Smooth muscle cell (in vitro differentiated cells): ENCODE measurements at regions not wholly inside any gene's neighbourhood (a gene's known extent, or its start where the extent isn't known, plus 50 kb on each side); places are given as distances from the start of the nearest gene placed in this dataset.

Experiments used
- DNase-seq: peaks from one replicate; lab custom pipeline; 2025; ENCODE audit not compliant: unreplicated experiment; lab: John Stamatoyannopoulos, UW
- H2AFZ ChIP-seq: fragments of 200-600 bp; sonication (generic); 2 replicates; pipeline ENCODE4 v1.6.0; 2016; ENCODE audit warnings: antibody characterized with exemption, low read depth, mild to moderate bottlenecking
- H3F3A ChIP-seq: fragments of 200-600 bp; sonication (generic); 2 replicates; pipeline ENCODE4 v1.6.0; 2017; ENCODE audit warnings: antibody characterized with exemption, low read depth
- H3K27ac ChIP-seq: fragments of 200-600 bp; sonication (generic); 2 replicates; pipeline ENCODE4 v1.5.1; 2016; ENCODE audit warnings: low read depth, mild to moderate bottlenecking
- H3K27me3 ChIP-seq: fragments of 200-600 bp; sonication (generic); 2 replicates; pipeline ENCODE4 v1.6.1; 2016; ENCODE audit warnings: low read depth, mild to moderate bottlenecking
- H3K36me3 ChIP-seq: fragments of 200-600 bp; sonication (generic); 2 replicates; pipeline ENCODE4 v1.5.1; 2016; ENCODE audit warnings: low read depth
- H3K4me1 ChIP-seq: fragments of 200-600 bp; sonication (generic); 2 replicates; pipeline ENCODE4 v1.5.1; 2016; ENCODE audit warnings: low read depth
- H3K4me2 ChIP-seq: fragments of 200-600 bp; sonication (generic); 2 replicates; pipeline ENCODE4 v1.6.0; 2016; ENCODE audit warnings: mild to moderate bottlenecking
- H3K4me3 ChIP-seq: fragments of 200-600 bp; sonication (generic); 2 replicates; pipeline ENCODE4 v1.5.1; 2016; ENCODE audit warnings: mild to moderate bottlenecking
- H3K79me2 ChIP-seq: fragments of 200-600 bp; sonication (generic); 2 replicates; pipeline ENCODE4 v1.6.0; 2016; ENCODE audit warnings: low read depth, mild to moderate bottlenecking
- H3K9ac ChIP-seq: fragments of 200-600 bp; sonication (generic); 2 replicates; pipeline ENCODE4 v1.6.0; 2016; ENCODE audit warnings: low read depth
- H3K9me3 ChIP-seq: fragments of 200-600 bp; sonication (generic); replicated peaks from 2 replicates; pipeline ENCODE4 v1.5.1; 2016; ENCODE audit warnings: low read depth
- H4K20me1 ChIP-seq: fragments of 200-600 bp; sonication (generic); 2 replicates; pipeline ENCODE4 v1.6.0; 2016; ENCODE audit warnings: low read depth
- WGBS: methylation state at CpG from one replicate; pipeline ENCODE4 v1.1.7; 2016; ENCODE audit warnings: low lambda C conversion rate; 5-methylcytosine and 5-hydroxymethylcytosine counted together
- TF ChIP-seq, protein P1 (sequence below): fragments of 200-600 bp; sonication (generic); IDR thresholded peaks from 2 replicates; pipeline ENCODE4 v1.5.1; 2017; ENCODE audit warnings: borderline replicate concordance, mild to moderate bottlenecking, antibody characterized with exemption; ENCODE audit not compliant: insufficient read depth, poor library complexity, severe bottlenecking

DNA sequence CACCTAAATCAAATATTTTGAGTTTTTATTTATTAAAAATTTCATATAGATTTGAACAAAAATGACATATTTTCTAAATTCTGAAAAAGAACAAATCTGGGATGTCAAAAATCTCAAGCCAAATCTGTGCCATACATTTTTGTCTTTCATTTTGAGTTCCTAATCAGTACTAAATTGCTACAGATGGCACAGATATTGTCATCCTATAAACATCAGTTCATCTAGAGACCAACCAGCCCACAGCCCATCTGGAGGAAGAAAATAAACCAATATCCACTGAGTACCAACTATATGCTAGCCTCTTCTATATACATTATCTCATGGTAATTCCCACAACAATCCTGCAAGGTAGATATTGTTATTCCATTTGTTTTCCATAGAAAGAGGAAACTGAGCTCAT lies 156.8 kb upstream of the ATP1B1 start:
- no peaks in the 10 kb centered on the region for H4K20me1 ChIP-seq
- TF ChIP-seq, protein P1, sequence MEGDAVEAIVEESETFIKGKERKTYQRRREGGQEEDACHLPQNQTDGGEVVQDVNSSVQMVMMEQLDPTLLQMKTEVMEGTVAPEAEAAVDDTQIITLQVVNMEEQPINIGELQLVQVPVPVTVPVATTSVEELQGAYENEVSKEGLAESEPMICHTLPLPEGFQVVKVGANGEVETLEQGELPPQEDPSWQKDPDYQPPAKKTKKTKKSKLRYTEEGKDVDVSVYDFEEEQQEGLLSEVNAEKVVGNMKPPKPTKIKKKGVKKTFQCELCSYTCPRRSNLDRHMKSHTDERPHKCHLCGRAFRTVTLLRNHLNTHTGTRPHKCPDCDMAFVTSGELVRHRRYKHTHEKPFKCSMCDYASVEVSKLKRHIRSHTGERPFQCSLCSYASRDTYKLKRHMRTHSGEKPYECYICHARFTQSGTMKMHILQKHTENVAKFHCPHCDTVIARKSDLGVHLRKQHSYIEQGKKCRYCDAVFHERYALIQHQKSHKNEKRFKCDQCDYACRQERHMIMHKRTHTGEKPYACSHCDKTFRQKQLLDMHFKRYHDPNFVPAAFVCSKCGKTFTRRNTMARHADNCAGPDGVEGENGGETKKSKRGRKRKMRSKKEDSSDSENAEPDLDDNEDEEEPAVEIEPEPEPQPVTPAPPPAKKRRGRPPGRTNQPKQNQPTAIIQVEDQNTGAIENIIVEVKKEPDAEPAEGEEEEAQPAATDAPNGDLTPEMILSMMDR: no peak
- H3K9me3 ChIP-seq: no peaks in the 10 kb centered on the region
- no peaks in the 10 kb centered on the region for H3F3A ChIP-seq
- no peak overlapping the region for H3K4me2 ChIP-seq
- no peak overlapping the region for H3K9ac ChIP-seq
- H3K4me1 ChIP-seq: no peaks in the 10 kb centered on the region
- no peak overlapping the region for H2AFZ ChIP-seq
- H3K4me3 ChIP-seq: no peak overlapping the region
- no peaks in the 10 kb centered on the region for H3K27me3 ChIP-seq
- no peaks in the 10 kb centered on the region for H3K79me2 ChIP-seq
- no peak overlapping the region for H3K27ac ChIP-seq
- H3K36me3 ChIP-seq: no peaks in the 10 kb centered on the region
- no peak for DNase-seq

DNA sequence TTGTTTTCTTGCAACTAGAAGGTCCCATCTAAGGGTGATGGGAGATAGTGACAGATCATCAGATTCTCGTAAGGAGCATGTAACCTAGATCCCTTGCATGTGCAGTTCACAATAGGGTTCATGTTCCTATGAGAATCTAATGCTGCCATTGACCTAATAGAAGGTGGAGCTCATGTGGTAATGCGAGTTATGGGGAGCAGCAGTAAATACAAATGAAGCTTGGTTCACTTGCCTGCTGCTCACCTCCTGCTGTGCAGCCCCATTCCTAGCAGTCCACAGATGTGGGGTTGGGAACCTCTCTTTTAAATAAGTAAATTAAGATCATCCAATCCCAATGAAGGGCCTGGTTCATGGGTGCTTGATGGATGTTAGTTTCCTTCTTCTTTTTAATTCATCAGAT lies 148.7 kb upstream of the ATP1B1 start:
- WGBS: 100% methylated on average over 2 of the region's 2 CpGs
- TF ChIP-seq, protein P1: no peak
- no peak overlapping the region for H3K4me3 ChIP-seq
- no peak overlapping the region for H3K4me2 ChIP-seq
- H3K4me1 ChIP-seq: peaks cover 5% of the 10 kb centered on the region
- no peaks in the 10 kb centered on the region for H3K9me3 ChIP-seq
- H4K20me1 ChIP-seq: no peaks in the 10 kb centered on the region
- H3K27me3 ChIP-seq: no peaks in the 10 kb centered on the region
- H3F3A ChIP-seq: no peaks in the 10 kb centered on the region
- H3K36me3 ChIP-seq: no peaks in the 10 kb centered on the region
- H2AFZ ChIP-seq: no peak overlapping the region
- H3K27ac ChIP-seq: no peak overlapping the region
- no peak for DNase-seq
- no peak overlapping the region for H3K9ac ChIP-seq
- no peaks in the 10 kb centered on the region for H3K79me2 ChIP-seq

DNA sequence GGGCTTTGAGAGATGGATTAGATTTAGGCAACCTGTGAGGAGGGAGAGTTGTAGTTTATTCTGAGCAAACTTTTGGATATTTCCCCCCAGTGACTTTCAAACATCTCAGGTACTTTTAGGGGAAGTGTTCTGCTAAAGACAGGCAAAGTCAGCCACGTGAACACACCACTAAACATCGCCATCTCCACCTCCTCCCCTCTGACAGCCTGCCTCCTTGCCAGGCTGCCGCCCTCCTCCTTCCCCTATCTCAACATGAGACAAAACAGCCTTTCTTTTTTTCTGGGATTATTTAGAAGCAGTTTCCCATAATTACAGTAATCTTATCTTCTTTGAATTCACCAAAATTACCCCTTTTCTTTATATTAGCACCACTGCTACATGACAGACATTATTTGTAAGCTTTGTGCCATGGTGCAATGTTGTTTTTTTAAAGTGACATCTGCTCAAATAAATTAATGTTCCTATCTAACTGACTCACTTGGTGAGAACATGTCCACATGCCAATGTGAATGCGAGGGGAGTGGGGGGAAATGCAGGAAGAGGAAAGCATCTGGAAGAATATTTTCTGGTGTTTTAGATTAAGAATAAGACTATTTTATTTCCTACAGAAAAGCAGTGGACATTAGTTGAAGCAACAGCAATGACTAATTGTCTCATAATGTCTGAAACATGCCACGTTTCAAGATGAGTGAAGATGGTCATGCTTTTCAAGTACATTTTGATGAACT lies 147.8 kb upstream of the ATP1B1 start:
- Histone ChIP-seq H3K4me3 (no peak overlapping the region), H3F3A (no peaks in the 10 kb centered on the region), H3K9me3 (no peaks in the 10 kb centered on the region), H3K9ac (peak overlapping the region; percentile 53), H3K4me2 (peak overlapping the region; percentile 60), H4K20me1 (no peaks in the 10 kb centered on the region), H3K27ac (peak overlapping the region; percentile 79), H3K36me3 (no peaks in the 10 kb centered on the region), H3K27me3 (no peaks in the 10 kb centered on the region), H2AFZ (peak overlapping the region; percentile 67), H3K79me2 (no peaks in the 10 kb centered on the region), H3K4me1 (peaks cover 5% of the 10 kb centered on the region)
- 32% methylated on average over 5 of the region's 5 CpGs for WGBS
- TF ChIP-seq, protein P1: no peak
- DNase-seq: no peak

DNA sequence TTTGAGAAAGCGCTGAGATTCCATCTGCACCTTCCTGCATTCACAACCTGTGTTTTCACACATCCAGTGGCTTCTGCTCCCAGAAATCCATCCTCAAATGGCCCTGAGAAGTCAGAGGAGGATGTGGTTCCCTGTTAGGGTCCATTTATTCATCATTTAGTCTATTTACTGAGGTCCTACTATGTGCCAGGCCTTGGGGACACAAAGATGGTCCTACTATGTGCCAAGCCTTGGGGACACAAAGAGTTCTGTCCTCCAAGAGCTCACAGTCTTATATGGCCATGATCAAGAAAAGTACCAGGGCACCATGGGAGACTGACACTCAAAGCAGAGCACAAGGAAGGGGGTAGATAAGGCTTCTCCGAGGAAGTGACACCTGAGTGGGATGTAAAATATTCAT lies 147.1 kb upstream of the ATP1B1 start:
- H3K27me3 ChIP-seq: no peaks in the 10 kb centered on the region
- no peaks in the 10 kb centered on the region for H3K9me3 ChIP-seq
- H4K20me1 ChIP-seq: no peaks in the 10 kb centered on the region
- peaks cover 5% of the 10 kb centered on the region for H3K4me1 ChIP-seq
- no peaks in the 10 kb centered on the region for H3K36me3 ChIP-seq
- TF ChIP-seq, protein P1: no peak
- WGBS: 97% methylated on average over 2 of the region's 2 CpGs
- H3K9ac ChIP-seq: peak overlapping the region; percentile 28
- H3K79me2 ChIP-seq: no peaks in the 10 kb centered on the region
- no peak for DNase-seq
- no peaks in the 10 kb centered on the region for H3F3A ChIP-seq
- peak overlapping the region; percentile 79 for H3K27ac ChIP-seq
- H3K4me2 ChIP-seq: no peak overlapping the region
- H3K4me3 ChIP-seq: no peak overlapping the region
- peak overlapping the region; percentile 67 for H2AFZ ChIP-seq
